Loucy (cell line): ENCODE measurements at regions not wholly inside any gene's neighbourhood (a gene's known extent, or its start where the extent isn't known, plus 50 kb on each side); places are given as distances from the start of the nearest gene placed in this dataset.

Experiments used
- CTCF ChIP-seq: fragments of 200-600 bp; sonication (generic); conservative IDR thresholded peaks from 2 replicates; pipeline ENCODE4 v1.5.1; 2014; ENCODE audit warnings: mild to moderate bottlenecking, antibody characterized with exemption, low read length
- EZH2phosphoT487 ChIP-seq: fragments of 200-600 bp; IDR thresholded peaks from 2 replicates; pipeline ENCODE4 v1.6.1; 2018; ENCODE audit warnings: antibody characterized with exemption, mild to moderate bottlenecking, moderate library complexity, borderline replicate concordance

GRCh38 chr13:25001476-25002206 lies 94.3 kb upstream of the PABPC3 start:
- TF ChIP-seq CTCF (no peak), EZH2phosphoT487 (no peak)
